ENCODE measurements at regions not wholly inside any gene's neighbourhood (a gene's known extent, or its start where the extent isn't known, plus 50 kb on each side); places are given as distances from the start of the nearest gene placed in this dataset.

GRCh38 chr11:37544491-37544890 is 946.5 kb upstream of the RAG2 start:
- H2BK20ac ChIP-seq (ENCODE audit: low read depth, low read length, poor library complexity, severe bottlenecking): no peak overlapping the region
- Mint-ChIP-seq H3K27ac (no peak overlapping the region), H3K36me3 (ENCODE audit: insufficient read depth in 1 of 3, low read depth in 3 of 3) (peaks cover 10 to 21% (median 20%) of the 10 kb centered on the region in 3 experiments; a peak in 6 of 7 replicates), H3K4me1 (no peaks in the 10 kb centered on the region), H3K27me3 (ENCODE audit: low read depth) (no peaks in the 10 kb centered on the region; the same call in 1 of the 2 replicates), H3K4me3 (no peak overlapping the region), H3K9me3 (peaks cover 18 to 20% of the 10 kb centered on the region in 2 experiments)
- H3K79me1 ChIP-seq (ENCODE audit: insufficient read depth, low read depth, low read length, poor library complexity, severe bottlenecking): no peaks in the 10 kb centered on the region
- no peak overlapping the region for H2AFZ ChIP-seq (ENCODE audit: low read length)
- no peak overlapping the region for H3K56ac ChIP-seq (ENCODE audit: insufficient read length, low read depth, low read length)
- H2BK120ac ChIP-seq (ENCODE audit: low read depth, low read length, poor library complexity, severe bottlenecking): no peak overlapping the region
- H3T11ph ChIP-seq (ENCODE audit: low read length): no peak overlapping the region
- H3K18ac ChIP-seq (ENCODE audit: insufficient read length, low read depth, low read length): no peak overlapping the region
- no peak overlapping the region for H4K5ac ChIP-seq (ENCODE audit: insufficient read length, low read depth, low read length)
- H4K20me1 ChIP-seq (ENCODE audit: control insufficient read depth, insufficient read depth, insufficient read length): no peaks in the 10 kb centered on the region
- H2BK15ac ChIP-seq (ENCODE audit: low read depth, low read length): no peak overlapping the region
- H3K14ac ChIP-seq (ENCODE audit: insufficient read depth, low read length): no peak overlapping the region
- H4K91ac ChIP-seq (ENCODE audit: insufficient read length, low read depth, low read length): no peak overlapping the region
- no peaks in the 10 kb centered on the region for H3K23me2 ChIP-seq (ENCODE audit: insufficient read length, low read depth, low read length, poor library complexity, severe bottlenecking)
- no peak overlapping the region for H3K9ac ChIP-seq (ENCODE audit: extremely low read depth, insufficient read length, low read length)
- H3K27me3 ChIP-seq (ENCODE audit: insufficient read depth, low read length): no peaks in the 10 kb centered on the region
- no peaks in the 10 kb centered on the region for H3K9me3 ChIP-seq (ENCODE audit: control insufficient read depth, low read depth, low read length)
- no peaks in the 10 kb centered on the region for H3K4me1 ChIP-seq (ENCODE audit: insufficient read depth, low read length)
- no peak overlapping the region for H3K23ac ChIP-seq (ENCODE audit: insufficient read length, low read depth, low read length)
- H2AK5ac ChIP-seq (ENCODE audit: insufficient read length, low read length): no peak overlapping the region
- no peak overlapping the region for H3K4ac ChIP-seq (ENCODE audit: low read depth, low read length)
- no peak for DNase-seq
- no peaks in the 10 kb centered on the region for H3K79me2 ChIP-seq (ENCODE audit: insufficient read depth, low read length)
- H3K4me2 ChIP-seq (ENCODE audit: insufficient read depth, insufficient read length, low read length): no peak overlapping the region
- TF ChIP-seq CTCF (conservative IDR thresholded peaks at IDR 0.05): no peak
- H2BK5ac ChIP-seq (ENCODE audit: insufficient read length, low read length): no peak overlapping the region
- H2BK12ac ChIP-seq (ENCODE audit: insufficient read length, low read depth, low read length): no peak overlapping the region
- H3K27ac ChIP-seq (ENCODE audit: insufficient read length, low read depth, low read length): no peak overlapping the region
- no peak overlapping the region for H4K8ac ChIP-seq (replicated peaks; ENCODE audit: insufficient read length, low read depth, low read length)
